GM12878 (cell line): ENCODE measurements at regions not wholly inside any gene's neighbourhood (a gene's known extent, or its start where the extent isn't known, plus 50 kb on each side); places are given as distances from the start of the nearest gene placed in this dataset.

ENCODE experiments used
- BRCA1 ChIP-seq: IDR thresholded peaks from 2 replicates; pipeline ENCODE4 v1.6.1; 2011; ENCODE audit warnings: low read depth, low read length, improper control_type of control experiment
- GABPA ChIP-seq: IDR thresholded peaks from 2 replicates; pipeline ENCODE4 v1.6.1; 2014; ENCODE audit warnings: antibody characterized with exemption, low read depth, mild to moderate bottlenecking, inconsistent platforms
- MTA3 ChIP-seq: IDR thresholded peaks from 2 replicates; pipeline ENCODE4 v1.6.1; 2012; ENCODE audit warnings: low read length, inconsistent platforms, borderline replicate concordance
- POLR2A ChIP-seq: IDR thresholded peaks from 2 replicates; pipeline ENCODE4 v1.6.1; 2011; ENCODE audit warnings: low read depth, mild to moderate bottlenecking, low read length
- RAD21 ChIP-seq: IDR thresholded peaks from 2 replicates; pipeline ENCODE4 v1.6.1; 2011; ENCODE audit warnings: mild to moderate bottlenecking, low read depth, low read length, moderate library complexity; ENCODE audit not compliant: insufficient read depth
- RBBP5 ChIP-seq: fragments of 200-600 bp; sonication (generic); conservative IDR thresholded peaks from 2 replicates; pipeline ENCODE4 v1.6.1; 2016
- SMARCA5 ChIP-seq: fragments of 450-650 bp; IDR thresholded peaks from 2 replicates; pipeline ENCODE4 v1.6.1; 2017; ENCODE audit warnings: mild to moderate bottlenecking
- TAF1 ChIP-seq: IDR thresholded peaks from 2 replicates; pipeline ENCODE4 v1.6.1; 2011; ENCODE audit warnings: mild to moderate bottlenecking, low read depth, low read length, borderline replicate concordance
- ZNF207 ChIP-seq: fragments of 450-650 bp; IDR thresholded peaks from 2 replicates; pipeline ENCODE4 v1.6.1; 2014; ENCODE audit warnings: antibody characterized with exemption, mild to moderate bottlenecking, borderline replicate concordance
- TF ChIP-seq, protein P1 (sequence below): fragments of 450-650 bp; IDR thresholded peaks from 2 replicates; pipeline ENCODE4 v1.6.1; 2016; ENCODE audit warnings: mild to moderate bottlenecking, moderate library complexity, borderline replicate concordance
- TF ChIP-seq, protein P2 (sequence below): fragments of 450-650 bp; IDR thresholded peaks from 2 replicates; pipeline ENCODE4 v1.6.1; 2017; ENCODE audit warnings: mild to moderate bottlenecking, low read depth, inconsistent platforms; ENCODE audit not compliant: poor library complexity, severe bottlenecking

DNA sequence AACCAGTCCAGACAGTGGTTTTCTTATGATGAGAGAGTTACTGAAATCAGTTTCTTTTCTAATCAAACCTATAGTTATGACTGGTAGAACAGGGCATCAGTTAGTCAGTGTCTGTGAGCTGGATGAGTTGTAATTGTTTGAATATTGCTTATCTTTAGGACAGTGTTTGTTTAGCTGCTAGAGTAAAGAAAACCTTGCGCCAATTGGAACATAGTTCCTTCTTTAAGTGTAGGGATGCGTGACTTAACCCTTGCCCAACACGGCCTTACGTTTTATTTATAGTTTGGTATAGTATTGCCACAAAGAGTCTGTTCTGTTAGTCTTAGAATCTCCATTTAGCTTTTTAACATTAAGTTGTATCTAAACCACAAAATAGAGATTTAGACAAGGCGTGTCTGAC is 572.6 kb downstream of the SLC16A7 start:
- TF ChIP-seq POLR2A (no peak), TAF1 (no peak), RBBP5 (no peak), RAD21 (no peak), ZNF207 (no peak), BRCA1 (no peak), MTA3 (no peak), SMARCA5 (no peak), GABPA (no peak)
- TF ChIP-seq, protein P1, sequence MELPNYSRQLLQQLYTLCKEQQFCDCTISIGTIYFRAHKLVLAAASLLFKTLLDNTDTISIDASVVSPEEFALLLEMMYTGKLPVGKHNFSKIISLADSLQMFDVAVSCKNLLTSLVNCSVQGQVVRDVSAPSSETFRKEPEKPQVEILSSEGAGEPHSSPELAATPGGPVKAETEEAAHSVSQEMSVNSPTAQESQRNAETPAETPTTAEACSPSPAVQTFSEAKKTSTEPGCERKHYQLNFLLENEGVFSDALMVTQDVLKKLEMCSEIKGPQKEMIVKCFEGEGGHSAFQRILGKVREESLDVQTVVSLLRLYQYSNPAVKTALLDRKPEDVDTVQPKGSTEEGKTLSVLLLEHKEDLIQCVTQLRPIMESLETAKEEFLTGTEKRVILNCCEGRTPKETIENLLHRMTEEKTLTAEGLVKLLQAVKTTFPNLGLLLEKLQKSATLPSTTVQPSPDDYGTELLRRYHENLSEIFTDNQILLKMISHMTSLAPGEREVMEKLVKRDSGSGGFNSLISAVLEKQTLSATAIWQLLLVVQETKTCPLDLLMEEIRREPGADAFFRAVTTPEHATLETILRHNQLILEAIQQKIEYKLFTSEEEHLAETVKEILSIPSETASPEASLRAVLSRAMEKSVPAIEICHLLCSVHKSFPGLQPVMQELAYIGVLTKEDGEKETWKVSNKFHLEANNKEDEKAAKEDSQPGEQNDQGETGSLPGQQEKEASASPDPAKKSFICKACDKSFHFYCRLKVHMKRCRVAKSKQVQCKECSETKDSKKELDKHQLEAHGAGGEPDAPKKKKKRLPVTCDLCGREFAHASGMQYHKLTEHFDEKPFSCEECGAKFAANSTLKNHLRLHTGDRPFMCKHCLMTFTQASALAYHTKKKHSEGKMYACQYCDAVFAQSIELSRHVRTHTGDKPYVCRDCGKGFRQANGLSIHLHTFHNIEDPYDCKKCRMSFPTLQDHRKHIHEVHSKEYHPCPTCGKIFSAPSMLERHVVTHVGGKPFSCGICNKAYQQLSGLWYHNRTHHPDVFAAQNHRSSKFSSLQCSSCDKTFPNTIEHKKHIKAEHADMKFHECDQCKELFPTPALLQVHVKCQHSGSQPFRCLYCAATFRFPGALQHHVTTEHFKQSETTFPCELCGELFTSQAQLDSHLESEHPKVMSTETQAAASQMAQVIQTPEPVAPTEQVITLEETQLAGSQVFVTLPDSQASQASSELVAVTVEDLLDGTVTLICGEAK, result no peak
- TF ChIP-seq, protein P2, sequence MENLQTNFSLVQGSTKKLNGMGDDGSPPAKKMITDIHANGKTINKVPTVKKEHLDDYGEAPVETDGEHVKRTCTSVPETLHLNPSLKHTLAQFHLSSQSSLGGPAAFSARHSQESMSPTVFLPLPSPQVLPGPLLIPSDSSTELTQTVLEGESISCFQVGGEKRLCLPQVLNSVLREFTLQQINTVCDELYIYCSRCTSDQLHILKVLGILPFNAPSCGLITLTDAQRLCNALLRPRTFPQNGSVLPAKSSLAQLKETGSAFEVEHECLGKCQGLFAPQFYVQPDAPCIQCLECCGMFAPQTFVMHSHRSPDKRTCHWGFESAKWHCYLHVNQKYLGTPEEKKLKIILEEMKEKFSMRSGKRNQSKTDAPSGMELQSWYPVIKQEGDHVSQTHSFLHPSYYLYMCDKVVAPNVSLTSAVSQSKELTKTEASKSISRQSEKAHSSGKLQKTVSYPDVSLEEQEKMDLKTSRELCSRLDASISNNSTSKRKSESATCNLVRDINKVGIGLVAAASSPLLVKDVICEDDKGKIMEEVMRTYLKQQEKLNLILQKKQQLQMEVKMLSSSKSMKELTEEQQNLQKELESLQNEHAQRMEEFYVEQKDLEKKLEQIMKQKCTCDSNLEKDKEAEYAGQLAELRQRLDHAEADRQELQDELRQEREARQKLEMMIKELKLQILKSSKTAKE, result no peak
